ENCODE measurements at regions not wholly inside any gene's neighbourhood (a gene's known extent, or its start where the extent isn't known, plus 50 kb on each side); places are given as distances from the start of the nearest gene placed in this dataset.

GRCh38 chr5:53364061-53364460 is 116.4 kb upstream of the FST start:
- DNase-seq (ENCODE audit: low spot score): no peak

GRCh38 chr5:53366245-53366644 is 114.2 kb upstream of the FST start:
- no peak for DNase-seq (ENCODE audit: low spot score)

- DNase-seq (ENCODE audit: low spot score): no peak
Measured at GRCh38 chr5:53367727-53368126, 112.7 kb upstream of the FST start.

- no peak for DNase-seq (ENCODE audit: low spot score)
Measured at GRCh38 chr5:53368516-53368915, 111.9 kb upstream of the FST start.

GRCh38 chr5:53368966-53369605 is 111.3 kb upstream of the FST start:
- no peak for DNase-seq (ENCODE audit: low spot score)

GRCh38 chr5:53369681-53370080 is 110.7 kb upstream of the FST start:
- DNase-seq (ENCODE audit: low spot score): no peak

GRCh38 chr5:53373451-53374158 is 106.8 kb upstream of the FST start:
- DNase-seq (ENCODE audit: low spot score): no peak

- no peak for DNase-seq (ENCODE audit: low spot score)
Measured at GRCh38 chr5:53376853-53377252, 103.6 kb upstream of the FST start.

- no peak for DNase-seq (ENCODE audit: low spot score)
Measured at GRCh38 chr5:53378190-53378589, 102.2 kb upstream of the FST start.

GRCh38 chr5:53378590-53379247 is 101.7 kb upstream of the FST start:
- DNase-seq (ENCODE audit: low spot score): no peak

- no peak for DNase-seq (ENCODE audit: low spot score)
Measured at GRCh38 chr5:53386341-53386740, 94.1 kb upstream of the FST start.

GRCh38 chr5:53389093-53389492 is 91.3 kb upstream of the FST start:
- no peak for DNase-seq (ENCODE audit: low spot score)

- no peak for DNase-seq (ENCODE audit: low spot score)
Measured at GRCh38 chr5:53392073-53392472, 88.4 kb upstream of the FST start.

- DNase-seq (ENCODE audit: low spot score): no peak
Measured at GRCh38 chr5:53394808-53395207, 85.6 kb upstream of the FST start.

- DNase-seq (ENCODE audit: low spot score): no peak
Measured at GRCh38 chr5:53397141-53397757, 83.2 kb upstream of the FST start.

- peak; percentile 20 for DNase-seq (ENCODE audit: low spot score)
Measured at GRCh38 chr5:53397845-53398244, 82.6 kb upstream of the FST start.

- DNase-seq (ENCODE audit: low spot score): no peak
Measured at GRCh38 chr5:53399926-53400697, 80.3 kb upstream of the FST start.

- no peak for DNase-seq (ENCODE audit: low spot score)
Measured at GRCh38 chr5:53403291-53403690, 77.1 kb upstream of the FST start.

GRCh38 chr5:53403758-53404157 is 76.7 kb upstream of the FST start:
- no peak for DNase-seq (ENCODE audit: low spot score)

GRCh38 chr5:53405396-53405795 is 75.0 kb upstream of the FST start:
- DNase-seq (ENCODE audit: low spot score): no peak

- DNase-seq (ENCODE audit: low spot score): no peak
Measured at GRCh38 chr5:53406630-53407316, 73.7 kb upstream of the FST start.

Data from mucosa of gallbladder (tissue), 1 donor.